ENCODE measurements at regions not wholly inside any gene's neighbourhood (a gene's known extent, or its start where the extent isn't known, plus 50 kb on each side); places are given as distances from the start of the nearest gene placed in this dataset.

GRCh38 chr3:19645093-19645492 is 288.9 kb downstream of the EFHB start:
- no peak for DNase-seq (ENCODE audit: low read depth, low spot score)
- H3K4me3 ChIP-seq (ENCODE audit: low read depth, low read length), result no peak overlapping the region
- POLR2A ChIA-PET, result no interaction called here
- CTCF ChIA-PET, result no interaction called here
- TF ChIP-seq CTCF (IDR thresholded peaks at IDR 0.05; ENCODE audit: insufficient read depth, low read length, missing control alignments), result no peak

GRCh38 chr3:19644405-19644804 is 289.6 kb downstream of the EFHB start:
- no peak for DNase-seq (ENCODE audit: low read depth, low spot score)
- H3K4me3 ChIP-seq (ENCODE audit: low read depth, low read length), result no peak overlapping the region
- ChIA-PET POLR2A (no interaction called here), CTCF (no interaction called here)
- TF ChIP-seq CTCF (IDR thresholded peaks at IDR 0.05; ENCODE audit: insufficient read depth, low read length, missing control alignments), result no peak

GRCh38 chr3:19641408-19641807 is 292.6 kb downstream of the EFHB start:
- ChIA-PET CTCF (no interaction called here), POLR2A (no interaction called here)
- no peak for DNase-seq (ENCODE audit: low read depth, low spot score)
- no peak for TF ChIP-seq CTCF (IDR thresholded peaks at IDR 0.05; ENCODE audit: insufficient read depth, low read length, missing control alignments)
- H3K4me3 ChIP-seq (ENCODE audit: low read depth, low read length), result no peak overlapping the region

GRCh38 chr3:19632099-19633074 is 301.6 kb downstream of the EFHB start:
- H3K4me3 ChIP-seq (ENCODE audit: low read depth, low read length), result no peak overlapping the region
- TF ChIP-seq CTCF (IDR thresholded peaks at IDR 0.05; ENCODE audit: insufficient read depth, low read length, missing control alignments), result no peak
- DNase-seq (ENCODE audit: low read depth, low spot score), result no peak
- ChIA-PET POLR2A (no interaction called here), CTCF (no interaction called here)

GRCh38 chr3:19598870-19599269 is 335.1 kb downstream of the EFHB start:
- no peak for TF ChIP-seq CTCF (IDR thresholded peaks at IDR 0.05; ENCODE audit: insufficient read depth, low read length, missing control alignments)
- POLR2A ChIA-PET, result no interaction called here
- no peak for DNase-seq (ENCODE audit: low read depth, low spot score)
- CTCF ChIA-PET, result no interaction called here
- H3K4me3 ChIP-seq (ENCODE audit: low read depth, low read length), result no peak overlapping the region

GRCh38 chr3:19596408-19596807 is 337.6 kb downstream of the EFHB start:
- ChIA-PET CTCF (no interaction called here), POLR2A (no interaction called here)
- TF ChIP-seq CTCF (IDR thresholded peaks at IDR 0.05; ENCODE audit: insufficient read depth, low read length, missing control alignments), result no peak
- H3K4me3 ChIP-seq (ENCODE audit: low read depth, low read length), result no peak overlapping the region
- DNase-seq (ENCODE audit: low read depth, low spot score), result no peak
